ENCODE measurements at regions not wholly inside any gene's neighbourhood (a gene's known extent, or its start where the extent isn't known, plus 50 kb on each side); places are given as distances from the start of the nearest gene placed in this dataset.
"Not testable (repeated sequence)": the region's sequence is repeated elsewhere in the genome, so short reads cannot be mapped to it uniquely, and the experiment has no call there.

- not testable (repeated sequence) for DNase-seq
These were observed 67.4 kb upstream of the ZNF169 start for GRCh38 chr9:94191706-94192105.

- DNase-seq = no peak
These were observed 60.7 kb upstream of the ZNF169 start for GRCh38 chr9:94198414-94198813.

GRCh38 chr9:94199776-94200175 is 59.3 kb upstream of the ZNF169 start:
- DNase-seq = no peak

- no peak for DNase-seq
These were observed 54.9 kb upstream of the ZNF169 start for GRCh38 chr9:94204174-94204573.

- DNase-seq = no peak
These were observed 51.3 kb upstream of the ZNF169 start for GRCh38 chr9:94207781-94208180.
